Fibroblast of lung (primary cell): ENCODE measurements at regions not wholly inside any gene's neighbourhood (a gene's known extent, or its start where the extent isn't known, plus 50 kb on each side); places are given as distances from the start of the nearest gene placed in this dataset.

Source experiments
- DNase-seq, 2 donors: peaks; one replicate each; pipeline versions ENCODE4 v3.0.0 to v3.0.0-alpha.2; 2010; ENCODE audit warnings: low read depth in 2 of 2
- H2AFZ ChIP-seq: 2 replicates; pipeline ENCODE4 v1.5.1; 2012; ENCODE audit warnings: low read length, control low read depth, inconsistent platforms
- H3K27ac ChIP-seq: 2 replicates; pipeline ENCODE4 v1.5.1; 2011; ENCODE audit warnings: low read length, control low read depth; ENCODE audit not compliant: insufficient read depth
- H3K27me3 ChIP-seq: 2 replicates; pipeline ENCODE4 v1.5.1; 2011; ENCODE audit warnings: mild to moderate bottlenecking, low read length; ENCODE audit not compliant: control insufficient read depth, insufficient read depth
- H3K36me3 ChIP-seq: 2 replicates; pipeline ENCODE4 v1.5.1; 2011; ENCODE audit warnings: low read length; ENCODE audit not compliant: control insufficient read depth, insufficient read depth
- H3K4me1 ChIP-seq: 2 replicates; pipeline ENCODE4 v1.5.1; 2011; ENCODE audit warnings: low read length; ENCODE audit not compliant: control insufficient read depth, insufficient read depth; ENCODE audit errors: extremely low read depth
- H3K4me2 ChIP-seq: 2 replicates; pipeline ENCODE4 v1.5.1; 2011; ENCODE audit warnings: low read length, control low read depth; ENCODE audit not compliant: insufficient read depth; ENCODE audit errors: extremely low read depth
- H3K4me3 ChIP-seq, 4 experiments: fragments of 200-600 bp in 1 of 4; sonication (generic) in 1 of 4; replicated peaks in 1 of 4; 2 replicates each; pipeline ENCODE4 v1.5.1; 2011 to 2016; ENCODE audit warnings: low read length in 4 of 4, low read depth in 3 of 4, mild to moderate bottlenecking in 3 of 4, control low read depth in 2 of 4, inconsistent platforms in 1 of 4, mixed read lengths in 1 of 4; ENCODE audit not compliant: insufficient read depth in 1 of 4; ENCODE audit errors: control extremely low read depth in 1 of 4
- H3K79me2 ChIP-seq: 2 replicates; pipeline ENCODE4 v1.5.1; 2012; ENCODE audit warnings: mild to moderate bottlenecking, low read length, inconsistent platforms; ENCODE audit not compliant: control insufficient read depth, insufficient read depth
- H3K9ac ChIP-seq: 2 replicates; pipeline ENCODE4 v1.5.1; 2011; ENCODE audit warnings: mild to moderate bottlenecking, low read length, control low read depth; ENCODE audit not compliant: insufficient read depth
- H3K9me3 ChIP-seq: 2 replicates; pipeline ENCODE4 v1.5.1; 2012; ENCODE audit warnings: low read depth, low read length; ENCODE audit not compliant: control insufficient read depth, insufficient read depth
- H4K20me1 ChIP-seq: 2 replicates; pipeline ENCODE4 v1.5.1; 2011; ENCODE audit warnings: low read length; ENCODE audit not compliant: control insufficient read depth, insufficient read depth; ENCODE audit errors: extremely low read depth
- CTCF ChIP-seq, 2 donors: IDR thresholded peaks in 1 of 2; conservative IDR thresholded peaks in 1 of 2; 1 replicate in 1 of 2; 2 replicates in 1 of 2; pipeline ENCODE4 v1.5.1; 2011 to 2012; ENCODE audit warnings: low read length in 2 of 2, control low read depth in 1 of 2, inconsistent platforms in 1 of 2, low read depth in 1 of 2, mild to moderate bottlenecking in 1 of 2
- EZH2 ChIP-seq: IDR thresholded peaks from 2 replicates; pipeline ENCODE4 v1.5.1; 2012; ENCODE audit warnings: low read length, control low read depth, mild to moderate bottlenecking; ENCODE audit errors: missing control alignments

GRCh38 chr15:45829336-45830153 is 194.7 kb downstream of the SQOR start:
- Histone ChIP-seq H3K27ac (no peak overlapping the region), H2AFZ (no peak overlapping the region), H3K36me3 (no peaks in the 10 kb centered on the region), H3K9ac (no peak overlapping the region), H3K4me3 (no peak overlapping the region), H3K79me2 (no peaks in the 10 kb centered on the region), H4K20me1 (no peaks in the 10 kb centered on the region), H3K4me2 (no peak overlapping the region), H3K4me1 (no peaks in the 10 kb centered on the region), H3K27me3 (no peaks in the 10 kb centered on the region), H3K9me3 (no peaks in the 10 kb centered on the region)
- TF ChIP-seq CTCF (conservative IDR thresholded peaks at IDR 0.05 in 1 of 2, IDR thresholded peaks at IDR 0.05 in 1 of 2; ENCODE audit: low read depth in 1 of 2, low read length in 2 of 2) (no peak), EZH2 (no peak)
- no peak for DNase-seq

- no peak overlapping the region for H3K4me3 ChIP-seq
- H3K36me3 ChIP-seq: no peaks in the 10 kb centered on the region
- TF ChIP-seq EZH2 (no peak), CTCF (conservative IDR thresholded peaks at IDR 0.05 in 1 of 2, IDR thresholded peaks at IDR 0.05 in 1 of 2; ENCODE audit: low read depth in 1 of 2, low read length in 2 of 2) (no peak)
- no peak overlapping the region for H3K27ac ChIP-seq
- no peak overlapping the region for H3K4me2 ChIP-seq
- H4K20me1 ChIP-seq: no peaks in the 10 kb centered on the region
- no peaks in the 10 kb centered on the region for H3K79me2 ChIP-seq
- no peaks in the 10 kb centered on the region for H3K4me1 ChIP-seq
- no peak for DNase-seq
- no peak overlapping the region for H2AFZ ChIP-seq
- no peak overlapping the region for H3K9ac ChIP-seq
- H3K27me3 ChIP-seq: no peaks in the 10 kb centered on the region
- H3K9me3 ChIP-seq: no peaks in the 10 kb centered on the region
Observed at GRCh38 chr15:45831787-45832186, 197.0 kb downstream of the SQOR start.

- Histone ChIP-seq H4K20me1 (no peaks in the 10 kb centered on the region), H3K79me2 (no peaks in the 10 kb centered on the region), H3K36me3 (no peaks in the 10 kb centered on the region), H3K4me1 (no peaks in the 10 kb centered on the region), H3K9ac (no peak overlapping the region), H3K27me3 (no peaks in the 10 kb centered on the region), H3K4me2 (no peak overlapping the region), H3K4me3 (no peak overlapping the region), H2AFZ (no peak overlapping the region), H3K27ac (no peak overlapping the region), H3K9me3 (no peaks in the 10 kb centered on the region)
- no peak for DNase-seq
- TF ChIP-seq EZH2 (no peak), CTCF (conservative IDR thresholded peaks at IDR 0.05 in 1 of 2, IDR thresholded peaks at IDR 0.05 in 1 of 2; ENCODE audit: low read depth in 1 of 2, low read length in 2 of 2) (no peak)
Observed at GRCh38 chr15:45834622-45835021, 199.8 kb downstream of the SQOR start.
